ENCODE measurements at regions not wholly inside any gene's neighbourhood (a gene's known extent, or its start where the extent isn't known, plus 50 kb on each side); places are given as distances from the start of the nearest gene placed in this dataset.

- TF ChIP-seq FOS (IDR thresholded peaks at IDR 0.05; ENCODE audit: low read depth, low read length) (no peak), CTCF (conservative IDR thresholded peaks at IDR 0.05; ENCODE audit: low read depth, low read length) (no peak), MAFK (IDR thresholded peaks at IDR 0.05; ENCODE audit: low read depth, low read length) (no peak), POLR2A (IDR thresholded peaks at IDR 0.05; ENCODE audit: low read depth, low read length) (no peak)
Observed at GRCh38 chr14:43877351-43877960, 629.6 kb downstream of the FSCB start.
